ENCODE measurements at regions not wholly inside any gene's neighbourhood (a gene's known extent, or its start where the extent isn't known, plus 50 kb on each side); places are given as distances from the start of the nearest gene placed in this dataset.
"Not testable (repeated sequence)": the region's sequence is repeated elsewhere in the genome, so short reads cannot be mapped to it uniquely, and the experiment has no call there.

DNA sequence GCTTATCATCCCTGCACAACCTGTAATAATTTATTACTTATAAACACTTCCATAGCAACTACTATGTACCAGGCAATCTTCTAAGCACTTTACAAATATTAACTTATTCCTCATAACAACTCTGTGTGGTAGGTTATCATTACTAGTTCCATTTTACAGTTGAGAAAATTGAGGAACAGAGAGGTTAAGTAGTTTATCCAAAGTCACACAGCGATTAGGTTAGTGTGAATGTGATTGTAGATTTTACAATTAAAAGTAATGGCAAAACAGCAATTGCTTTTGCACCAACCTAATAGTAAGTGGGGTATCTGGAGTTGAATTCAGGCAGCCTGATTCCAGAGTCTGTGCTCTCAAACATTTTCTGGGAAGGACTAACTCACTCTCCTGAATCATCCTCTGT, 348.9 kb downstream of the NKX6-1 start:
- no peaks in the 10 kb centered on the region for H3K36me3 ChIP-seq
- no peak for DNase-seq (ENCODE audit: low spot score)
- TF ChIP-seq, protein P1, sequence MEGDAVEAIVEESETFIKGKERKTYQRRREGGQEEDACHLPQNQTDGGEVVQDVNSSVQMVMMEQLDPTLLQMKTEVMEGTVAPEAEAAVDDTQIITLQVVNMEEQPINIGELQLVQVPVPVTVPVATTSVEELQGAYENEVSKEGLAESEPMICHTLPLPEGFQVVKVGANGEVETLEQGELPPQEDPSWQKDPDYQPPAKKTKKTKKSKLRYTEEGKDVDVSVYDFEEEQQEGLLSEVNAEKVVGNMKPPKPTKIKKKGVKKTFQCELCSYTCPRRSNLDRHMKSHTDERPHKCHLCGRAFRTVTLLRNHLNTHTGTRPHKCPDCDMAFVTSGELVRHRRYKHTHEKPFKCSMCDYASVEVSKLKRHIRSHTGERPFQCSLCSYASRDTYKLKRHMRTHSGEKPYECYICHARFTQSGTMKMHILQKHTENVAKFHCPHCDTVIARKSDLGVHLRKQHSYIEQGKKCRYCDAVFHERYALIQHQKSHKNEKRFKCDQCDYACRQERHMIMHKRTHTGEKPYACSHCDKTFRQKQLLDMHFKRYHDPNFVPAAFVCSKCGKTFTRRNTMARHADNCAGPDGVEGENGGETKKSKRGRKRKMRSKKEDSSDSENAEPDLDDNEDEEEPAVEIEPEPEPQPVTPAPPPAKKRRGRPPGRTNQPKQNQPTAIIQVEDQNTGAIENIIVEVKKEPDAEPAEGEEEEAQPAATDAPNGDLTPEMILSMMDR (IDR thresholded peaks at IDR 0.05) = no peak
- no peaks in the 10 kb centered on the region for H3K4me1 ChIP-seq
- no peak overlapping the region for H3K27ac ChIP-seq
- no peak overlapping the region for H3K4me3 ChIP-seq
- no peaks in the 10 kb centered on the region for H3K27me3 ChIP-seq
- no peaks in the 10 kb centered on the region for H3K9me3 ChIP-seq

GRCh38 chr4:84147831-84148230, 351.3 kb downstream of the NKX6-1 start:
- Histone ChIP-seq H3K4me1 (no peaks in the 10 kb centered on the region), H3K4me3 (no peak overlapping the region), H3K36me3 (no peaks in the 10 kb centered on the region), H3K9me3 (no peaks in the 10 kb centered on the region), H3K27me3 (no peaks in the 10 kb centered on the region), H3K27ac (no peak overlapping the region)
- TF ChIP-seq, protein P1 (IDR thresholded peaks at IDR 0.05) = no peak
- no peak for DNase-seq (ENCODE audit: low spot score)

DNA sequence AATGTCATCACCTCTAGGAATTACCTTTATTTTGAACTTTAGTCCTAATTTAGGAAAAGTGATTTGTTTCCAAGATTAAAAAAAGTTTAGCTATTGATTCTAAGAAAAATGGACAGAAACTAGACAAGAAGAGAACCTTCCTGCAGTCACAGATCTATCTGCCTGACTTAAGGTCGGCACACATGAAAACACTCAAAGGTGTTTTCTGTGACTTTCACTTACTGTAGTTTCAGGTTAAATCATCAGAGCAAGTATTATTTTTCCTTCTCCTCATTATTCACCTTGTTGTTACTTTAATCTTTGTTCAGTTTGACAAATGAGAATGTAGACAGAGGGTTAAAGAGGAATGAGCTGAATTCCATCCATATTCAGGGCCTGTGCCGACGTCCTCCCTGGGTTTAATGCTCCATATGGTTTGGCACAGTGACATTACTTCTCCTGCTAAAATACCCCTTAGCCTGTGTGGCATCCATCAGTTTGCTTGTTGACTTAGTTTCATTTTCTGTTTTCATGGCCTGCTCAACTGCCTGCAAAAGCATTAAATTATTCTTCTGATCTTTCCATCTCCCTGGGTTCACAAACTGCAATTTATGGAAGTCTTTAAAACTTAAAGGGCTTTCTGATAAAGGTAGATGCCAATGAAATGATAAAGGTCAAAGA, 352.7 kb downstream of the NKX6-1 start:
- H3K27me3 ChIP-seq = no peaks in the 10 kb centered on the region
- no peaks in the 10 kb centered on the region for H3K36me3 ChIP-seq
- DNase-seq (ENCODE audit: low spot score) = no peak
- no peak overlapping the region for H3K27ac ChIP-seq
- H3K9me3 ChIP-seq = no peaks in the 10 kb centered on the region
- TF ChIP-seq, protein P1 (IDR thresholded peaks at IDR 0.05) = no peak
- no peaks in the 10 kb centered on the region for H3K4me1 ChIP-seq
- H3K4me3 ChIP-seq = no peak overlapping the region

DNA sequence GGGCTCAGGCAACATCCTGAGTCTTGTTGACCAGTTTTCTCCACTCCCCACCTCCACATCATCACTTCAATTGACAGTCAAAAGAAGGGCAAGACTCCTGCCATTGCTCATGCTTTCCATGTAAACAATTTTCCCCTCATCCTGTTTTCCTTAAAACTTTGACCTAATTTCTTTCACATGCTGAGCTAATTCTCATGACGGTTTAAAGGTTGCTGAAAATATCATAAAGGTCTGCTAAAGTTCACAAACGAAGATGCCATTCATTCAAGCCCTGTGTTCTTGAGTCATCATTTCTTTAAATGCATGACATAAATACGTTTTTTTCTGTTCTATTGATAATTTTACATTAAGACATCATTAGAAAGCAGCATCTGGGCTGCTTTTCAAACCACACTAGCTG, 353.9 kb downstream of the NKX6-1 start:
- TF ChIP-seq, protein P1 (IDR thresholded peaks at IDR 0.05) = no peak
- no peak for DNase-seq (ENCODE audit: low spot score)
- no peaks in the 10 kb centered on the region for H3K36me3 ChIP-seq

DNA sequence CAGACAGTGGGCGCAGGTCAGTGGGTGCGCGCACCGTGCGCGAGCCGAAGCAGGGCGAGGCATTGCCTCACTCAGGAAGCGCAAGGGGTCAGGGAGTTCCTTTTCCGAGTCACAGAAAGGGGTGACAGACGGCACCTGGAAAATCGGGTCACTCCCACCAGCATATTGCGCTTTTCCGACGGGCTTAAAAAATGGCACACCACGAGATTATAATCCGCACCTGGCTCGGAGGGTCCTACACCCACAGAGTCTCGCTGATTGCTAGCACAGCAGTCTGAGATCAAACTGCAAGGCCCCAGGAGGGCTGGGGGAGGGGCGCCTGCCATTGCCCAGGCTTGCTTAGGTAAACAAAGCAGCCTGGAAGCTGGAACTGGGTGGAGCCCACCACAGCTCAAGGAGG, 372.2 kb downstream of the NKX6-1 start:
- H3K9me3 ChIP-seq; H3K4me3 ChIP-seq; DNase-seq (ENCODE audit: low spot score); H3K27me3 ChIP-seq; H3K4me1 ChIP-seq; H3K27ac ChIP-seq; H3K36me3 ChIP-seq: not testable (repeated sequence)

More for the DNA sequence above, 353.9 kb downstream of the NKX6-1 start:
- no peak overlapping the region for H3K4me3 ChIP-seq
- H3K27ac ChIP-seq = no peak overlapping the region
- H3K27me3 ChIP-seq = no peaks in the 10 kb centered on the region
- no peaks in the 10 kb centered on the region for H3K9me3 ChIP-seq
- H3K4me1 ChIP-seq = no peaks in the 10 kb centered on the region

- DNase-seq (ENCODE audit: low spot score) = no peak
Observed at GRCh38 chr4:84126061-84126787, 372.9 kb downstream of the NKX6-1 start.

More at GRCh38 chr4:84126061-84126787, 372.9 kb downstream of the NKX6-1 start:
- H3K9me3 ChIP-seq = no peaks in the 10 kb centered on the region
- H3K4me3 ChIP-seq = no peak overlapping the region
- TF ChIP-seq, protein P1 (IDR thresholded peaks at IDR 0.05) = no peak
- no peaks in the 10 kb centered on the region for H3K27me3 ChIP-seq
- H3K36me3 ChIP-seq = no peaks in the 10 kb centered on the region
- H3K27ac ChIP-seq = no peak overlapping the region
- H3K4me1 ChIP-seq = no peaks in the 10 kb centered on the region

Data from right atrium auricular region (tissue), 2 donors.